ENCODE measurements at regions not wholly inside any gene's neighbourhood (a gene's known extent, or its start where the extent isn't known, plus 50 kb on each side); places are given as distances from the start of the nearest gene placed in this dataset.
A peak's percentile ranks its signal among the peaks of the same experiment; 100 is the strongest.

GRCh38 chr22:47788461-47788860 is 1026.0 kb downstream of the TBC1D22A start:
- no peak overlapping the region for H2AFZ ChIP-seq (ENCODE audit: low read length)
- no peak overlapping the region for H3K14ac ChIP-seq (ENCODE audit: low read length)
- WGBS, 2 donors (ENCODE audit: extremely low coverage in 2 of 2, insufficient read length in 2 of 2, insufficient replicate concordance in 1 of 2), result no CpG with 5 or more reads among the region's 11 CpGs
- H3K18ac ChIP-seq (ENCODE audit: low read length), result peak overlapping the region; percentile 72
- H3K4me3 ChIP-seq (ENCODE audit: low read length in 2 of 2), result no peak overlapping the region
- H3K4me1 ChIP-seq (ENCODE audit: control insufficient read depth in 2 of 2, insufficient read depth in 1 of 2, low read depth in 1 of 2, low read length in 2 of 2), result peaks cover 0 to 5% of the 10 kb centered on the region in 2 donors
- no peak overlapping the region for H3K4me2 ChIP-seq (ENCODE audit: insufficient read depth, low read length, poor library complexity, severe bottlenecking)
- H2BK120ac ChIP-seq (ENCODE audit: low read depth, low read length), result peak overlapping the region; percentile 44
- peaks cover 0 to 3% of the 10 kb centered on the region in 2 donors for H3K9me3 ChIP-seq (replicated peaks in 1 of 2; ENCODE audit: control insufficient read depth in 2 of 2, insufficient read depth in 1 of 2, low read depth in 1 of 2, low read length in 2 of 2)
- no peak overlapping the region for H2BK15ac ChIP-seq (ENCODE audit: low read length)
- no peak overlapping the region for H4K8ac ChIP-seq (ENCODE audit: low read depth, low read length)
- H2BK12ac ChIP-seq (ENCODE audit: low read length), result no peak overlapping the region
- H3K27ac ChIP-seq (replicated peaks; ENCODE audit: low read length), result no peak overlapping the region
- H3K27me3 ChIP-seq (ENCODE audit: control insufficient read depth in 3 of 3, insufficient read depth in 3 of 3, low read depth in 1 of 3, low read length in 3 of 3), result no peaks in the 10 kb centered on the region
- no peak overlapping the region for H2BK5ac ChIP-seq (ENCODE audit: low read length)
- H3K4ac ChIP-seq (ENCODE audit: low read length), result no peak overlapping the region
- H3K79me1 ChIP-seq (ENCODE audit: low read depth, low read length), result no peaks in the 10 kb centered on the region
- no peak for DNase-seq (ENCODE audit: low spot score)
- H4K91ac ChIP-seq (ENCODE audit: low read depth, low read length, poor library complexity), result no peak overlapping the region
- H3K9ac ChIP-seq (ENCODE audit: low read depth, low read length, poor library complexity), result no peak overlapping the region
- no peaks in the 10 kb centered on the region for H3K36me3 ChIP-seq (replicated peaks in 1 of 2; ENCODE audit: control insufficient read depth in 2 of 2, insufficient read depth in 2 of 2, low read length in 2 of 2)
- no peak overlapping the region for H3K23ac ChIP-seq (ENCODE audit: low read depth, low read length, poor library complexity)
- H2AK5ac ChIP-seq (ENCODE audit: low read depth, low read length), result no peak overlapping the region

GRCh38 chr22:47787501-47788227 is 1025.2 kb downstream of the TBC1D22A start:
- Histone ChIP-seq H2BK15ac (ENCODE audit: low read length) (no peak overlapping the region), H3K9ac (ENCODE audit: low read depth, low read length, poor library complexity) (no peak overlapping the region), H3K4me3 (ENCODE audit: low read length in 2 of 2) (no peak overlapping the region), H4K8ac (ENCODE audit: low read depth, low read length) (no peak overlapping the region), H3K9me3 (replicated peaks in 1 of 2; ENCODE audit: control insufficient read depth in 2 of 2, insufficient read depth in 1 of 2, low read depth in 1 of 2, low read length in 2 of 2) (peaks cover 0 to 3% of the 10 kb centered on the region in 2 donors), H3K23ac (ENCODE audit: low read depth, low read length, poor library complexity) (no peak overlapping the region), H2AFZ (ENCODE audit: low read length) (no peak overlapping the region), H3K79me1 (ENCODE audit: low read depth, low read length) (no peaks in the 10 kb centered on the region), H3K14ac (ENCODE audit: low read length) (no peak overlapping the region), H3K27ac (replicated peaks; ENCODE audit: low read length) (no peak overlapping the region), H3K4me1 (ENCODE audit: control insufficient read depth in 2 of 2, insufficient read depth in 1 of 2, low read depth in 1 of 2, low read length in 2 of 2) (peaks cover 0 to 5% of the 10 kb centered on the region in 2 donors), H4K91ac (ENCODE audit: low read depth, low read length, poor library complexity) (no peak overlapping the region), H3K36me3 (replicated peaks in 1 of 2; ENCODE audit: control insufficient read depth in 2 of 2, insufficient read depth in 2 of 2, low read length in 2 of 2) (no peaks in the 10 kb centered on the region), H3K18ac (ENCODE audit: low read length) (peak overlapping the region; percentile 80), H3K4ac (ENCODE audit: low read length) (no peak overlapping the region), H2BK12ac (ENCODE audit: low read length) (no peak overlapping the region), H3K4me2 (ENCODE audit: insufficient read depth, low read length, poor library complexity, severe bottlenecking) (no peak overlapping the region), H2BK120ac (ENCODE audit: low read depth, low read length) (peak overlapping the region; percentile 44), H3K27me3 (ENCODE audit: control insufficient read depth in 3 of 3, insufficient read depth in 3 of 3, low read depth in 1 of 3, low read length in 3 of 3) (no peaks in the 10 kb centered on the region), H2BK5ac (ENCODE audit: low read length) (no peak overlapping the region), H2AK5ac (ENCODE audit: low read depth, low read length) (peak overlapping the region; percentile 42)
- no CpG with 5 or more reads among the region's 10 CpGs for WGBS, 2 donors (ENCODE audit: extremely low coverage in 2 of 2, insufficient read length in 2 of 2, insufficient replicate concordance in 1 of 2)
- DNase-seq (ENCODE audit: low spot score), result no peak

GRCh38 chr22:47786650-47787290 is 1024.3 kb downstream of the TBC1D22A start:
- no peaks in the 10 kb centered on the region for H3K79me1 ChIP-seq (ENCODE audit: low read depth, low read length)
- H3K9ac ChIP-seq (ENCODE audit: low read depth, low read length, poor library complexity), result no peak overlapping the region
- H2BK15ac ChIP-seq (ENCODE audit: low read length), result no peak overlapping the region
- H4K91ac ChIP-seq (ENCODE audit: low read depth, low read length, poor library complexity), result no peak overlapping the region
- no peak overlapping the region for H2BK120ac ChIP-seq (ENCODE audit: low read depth, low read length)
- peak overlapping the region; percentile 29 for H3K18ac ChIP-seq (ENCODE audit: low read length)
- H2AK5ac ChIP-seq (ENCODE audit: low read depth, low read length), result no peak overlapping the region
- H2BK5ac ChIP-seq (ENCODE audit: low read length), result no peak overlapping the region
- no peak overlapping the region for H2AFZ ChIP-seq (ENCODE audit: low read length)
- no peak overlapping the region for H3K14ac ChIP-seq (ENCODE audit: low read length)
- H3K9me3 ChIP-seq (replicated peaks in 1 of 2; ENCODE audit: control insufficient read depth in 2 of 2, insufficient read depth in 1 of 2, low read depth in 1 of 2, low read length in 2 of 2), result peaks cover 0 to 3% of the 10 kb centered on the region in 2 donors
- no peak overlapping the region for H3K27ac ChIP-seq (replicated peaks; ENCODE audit: low read length)
- H3K4me1 ChIP-seq (ENCODE audit: control insufficient read depth in 2 of 2, insufficient read depth in 1 of 2, low read depth in 1 of 2, low read length in 2 of 2), result peaks cover 0 to 5% of the 10 kb centered on the region in 2 donors
- H3K4ac ChIP-seq (ENCODE audit: low read length), result no peak overlapping the region
- no peak overlapping the region for H3K4me3 ChIP-seq (ENCODE audit: low read length in 2 of 2)
- whole genome bisulfite sequencing, 2 donors (ENCODE audit: extremely low coverage in 2 of 2, insufficient read length in 2 of 2, insufficient replicate concordance in 1 of 2), result no CpG with 5 or more reads among the region's 12 CpGs
- no peak overlapping the region for H3K4me2 ChIP-seq (ENCODE audit: insufficient read depth, low read length, poor library complexity, severe bottlenecking)
- no peaks in the 10 kb centered on the region for H3K36me3 ChIP-seq (replicated peaks in 1 of 2; ENCODE audit: control insufficient read depth in 2 of 2, insufficient read depth in 2 of 2, low read length in 2 of 2)
- no peak overlapping the region for H3K23ac ChIP-seq (ENCODE audit: low read depth, low read length, poor library complexity)
- no peak overlapping the region for H2BK12ac ChIP-seq (ENCODE audit: low read length)
- H3K27me3 ChIP-seq (ENCODE audit: control insufficient read depth in 3 of 3, insufficient read depth in 3 of 3, low read depth in 1 of 3, low read length in 3 of 3), result no peaks in the 10 kb centered on the region
- no peak for DNase-seq (ENCODE audit: low spot score)
- no peak overlapping the region for H4K8ac ChIP-seq (ENCODE audit: low read depth, low read length)

DNA sequence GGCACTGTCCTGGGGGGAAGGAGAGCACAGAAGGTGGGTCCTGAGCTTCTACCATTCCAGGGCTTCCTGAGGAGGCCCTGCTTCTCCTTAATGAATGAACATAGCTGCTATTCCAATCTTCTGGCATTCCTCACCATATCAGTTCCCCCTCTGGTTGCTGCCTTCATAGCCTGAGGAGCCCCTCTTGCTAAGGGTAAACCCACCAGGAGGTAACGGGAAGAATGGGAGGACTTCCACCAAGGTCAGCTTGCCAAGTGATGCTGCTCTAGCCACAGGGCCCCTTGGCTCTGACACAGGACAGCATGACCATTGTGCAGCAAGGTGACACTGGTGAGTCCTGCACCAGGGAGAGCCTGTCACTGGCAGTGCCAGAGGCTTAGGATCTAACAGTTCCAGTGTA is 1022.5 kb downstream of the TBC1D22A start:
- no peak overlapping the region for H2BK12ac ChIP-seq (ENCODE audit: low read length)
- no peak overlapping the region for H2AFZ ChIP-seq (ENCODE audit: low read length)
- no peaks in the 10 kb centered on the region for H3K36me3 ChIP-seq (replicated peaks in 1 of 2; ENCODE audit: control insufficient read depth in 2 of 2, insufficient read depth in 2 of 2, low read length in 2 of 2)
- no peak overlapping the region for H3K14ac ChIP-seq (ENCODE audit: low read length)
- H2BK5ac ChIP-seq (ENCODE audit: low read length), result no peak overlapping the region
- no peak overlapping the region for H3K4ac ChIP-seq (ENCODE audit: low read length)
- no peak overlapping the region for H2BK15ac ChIP-seq (ENCODE audit: low read length)
- no peak overlapping the region for H3K4me3 ChIP-seq (ENCODE audit: low read length in 2 of 2)
- no peak overlapping the region for H3K27ac ChIP-seq (replicated peaks; ENCODE audit: low read length)
- no peak overlapping the region for H2AK5ac ChIP-seq (ENCODE audit: low read depth, low read length)
- peaks cover 0 to 8% of the 10 kb centered on the region in 2 donors for H3K4me1 ChIP-seq (ENCODE audit: control insufficient read depth in 2 of 2, insufficient read depth in 1 of 2, low read depth in 1 of 2, low read length in 2 of 2)
- no peak overlapping the region for H3K4me2 ChIP-seq (ENCODE audit: insufficient read depth, low read length, poor library complexity, severe bottlenecking)
- no peaks in the 10 kb centered on the region for H3K79me1 ChIP-seq (ENCODE audit: low read depth, low read length)
- no peak overlapping the region for H3K9ac ChIP-seq (ENCODE audit: low read depth, low read length, poor library complexity)
- DNase-seq (ENCODE audit: low spot score), result no peak
- no peak overlapping the region for H2BK120ac ChIP-seq (ENCODE audit: low read depth, low read length)
- H3K9me3 ChIP-seq (replicated peaks in 1 of 2; ENCODE audit: control insufficient read depth in 2 of 2, insufficient read depth in 1 of 2, low read depth in 1 of 2, low read length in 2 of 2), result peaks cover 0 to 3% of the 10 kb centered on the region in 2 donors
- no peaks in the 10 kb centered on the region for H3K27me3 ChIP-seq (ENCODE audit: control insufficient read depth in 3 of 3, insufficient read depth in 3 of 3, low read depth in 1 of 3, low read length in 3 of 3)
- H4K91ac ChIP-seq (ENCODE audit: low read depth, low read length, poor library complexity), result no peak overlapping the region
- WGBS, 2 donors (ENCODE audit: extremely low coverage in 2 of 2, insufficient read length in 2 of 2, insufficient replicate concordance in 1 of 2), result no CpG with 5 or more reads among the region's 1 CpG
- no peak overlapping the region for H4K8ac ChIP-seq (ENCODE audit: low read depth, low read length)
- H3K23ac ChIP-seq (ENCODE audit: low read depth, low read length, poor library complexity), result no peak overlapping the region
- no peak overlapping the region for H3K18ac ChIP-seq (ENCODE audit: low read length)
